HG03439 (cell line): ENCODE measurements at regions not wholly inside any gene's neighbourhood (a gene's known extent, or its start where the extent isn't known, plus 50 kb on each side); places are given as distances from the start of the nearest gene placed in this dataset.
"Not testable (repeated sequence)": the region's sequence is repeated elsewhere in the genome, so short reads cannot be mapped to it uniquely, and the experiment has no call there.

ENCODE experiments used
- ATAC-seq: cut with Tn5 transposase; IDR thresholded peaks from one replicate; pipeline ENCODE4 v1.9.1; 2021; ENCODE audit warnings: mild to moderate bottlenecking, moderate library complexity; ENCODE audit not compliant: unreplicated experiment

DNA sequence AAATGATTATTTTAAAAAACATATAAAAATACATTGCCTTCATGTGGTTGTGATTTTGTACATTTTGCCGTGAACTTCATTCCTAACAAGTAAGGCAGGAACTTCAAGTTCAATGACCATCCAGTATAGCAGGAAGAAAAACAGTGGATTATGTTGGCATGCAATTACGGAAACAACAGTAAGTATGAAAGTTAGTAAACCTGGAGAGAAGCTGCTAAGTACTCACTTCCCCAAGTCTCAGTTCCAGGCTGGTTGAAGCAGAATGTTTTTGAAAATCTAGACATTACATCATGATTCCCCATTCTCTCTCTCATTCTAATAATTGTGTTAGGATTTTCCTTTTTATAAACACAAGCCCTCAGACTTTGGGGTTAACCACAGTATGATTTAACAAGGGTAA lies 987.1 kb upstream of the KLHL29 start:
- no peak for ATAC-seq

DNA sequence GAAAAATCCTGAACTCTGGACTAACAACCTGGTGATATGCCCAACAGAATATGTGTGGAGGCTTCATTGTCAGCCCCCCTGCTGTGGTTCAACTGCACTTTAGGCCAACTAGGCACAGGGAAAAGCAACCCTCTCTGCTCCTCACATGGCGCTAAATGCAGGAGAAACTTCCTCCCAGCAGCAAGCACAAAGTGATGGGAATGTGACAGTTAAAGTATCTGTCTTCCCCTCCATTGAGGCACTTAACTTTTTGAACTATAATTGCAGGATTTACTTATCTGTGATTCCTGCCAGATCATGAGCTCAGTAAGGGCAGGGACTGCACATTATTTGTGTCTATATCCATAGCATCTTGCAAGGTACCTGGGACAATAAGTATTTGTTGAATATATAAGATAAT lies 981.2 kb upstream of the KLHL29 start:
- ATAC-seq, result no peak

DNA sequence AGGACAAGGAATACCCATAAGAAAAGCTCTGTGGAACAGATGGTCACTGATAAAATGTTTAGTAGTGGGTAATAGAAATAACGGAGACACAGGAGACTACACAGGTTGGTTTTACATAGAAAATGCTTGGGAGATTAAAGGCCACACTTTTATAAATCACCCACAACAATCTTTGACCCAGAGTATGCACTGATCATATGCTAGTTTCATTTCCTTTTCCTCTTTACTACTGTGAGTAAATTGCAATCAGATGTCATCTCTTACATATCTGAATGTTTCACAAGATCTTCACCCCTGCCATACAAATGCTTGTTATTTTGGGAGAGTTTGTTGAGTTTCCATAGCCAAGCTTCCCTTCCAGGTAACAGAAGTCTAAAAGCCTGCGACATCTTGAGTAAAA lies 978.4 kb upstream of the KLHL29 start:
- no peak for ATAC-seq

DNA sequence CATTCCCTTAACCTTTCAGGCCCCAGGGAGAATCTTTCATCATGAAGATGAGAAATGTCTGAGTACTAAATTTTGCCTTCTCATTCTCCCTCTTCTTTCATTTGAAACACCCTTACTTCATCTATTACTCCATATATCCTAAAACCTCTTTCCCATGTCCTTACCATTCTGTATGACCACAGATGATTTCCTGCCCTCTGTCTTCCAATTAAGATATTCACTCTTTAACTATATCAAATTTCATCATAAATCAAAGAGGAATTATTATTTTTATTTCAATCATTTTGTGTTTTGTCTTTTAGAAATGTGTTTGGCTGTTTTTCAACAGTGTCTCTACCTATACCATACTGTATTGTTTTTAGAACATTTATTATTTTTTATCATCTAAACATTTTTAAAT lies 964.9 kb upstream of the KLHL29 start:
- ATAC-seq, result no peak

DNA sequence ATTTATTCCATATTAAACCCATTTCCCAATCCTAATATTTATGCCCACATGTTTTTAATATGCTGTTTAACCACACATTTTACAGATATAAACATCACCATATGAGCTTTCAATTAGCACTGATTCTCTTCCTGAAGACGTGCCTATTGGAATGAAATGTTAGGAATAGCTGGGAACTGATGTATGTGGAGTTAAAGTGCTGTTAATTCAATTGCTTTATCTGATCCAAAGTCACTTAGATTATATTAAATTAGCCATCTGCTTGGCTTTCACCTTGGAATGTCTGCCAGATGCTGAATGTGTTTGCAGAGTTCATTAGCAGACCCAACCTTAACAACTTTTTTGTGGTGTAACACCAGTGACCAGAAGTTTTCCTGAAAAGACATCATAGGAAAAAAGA lies 942.9 kb upstream of the KLHL29 start:
- no peak for ATAC-seq

DNA sequence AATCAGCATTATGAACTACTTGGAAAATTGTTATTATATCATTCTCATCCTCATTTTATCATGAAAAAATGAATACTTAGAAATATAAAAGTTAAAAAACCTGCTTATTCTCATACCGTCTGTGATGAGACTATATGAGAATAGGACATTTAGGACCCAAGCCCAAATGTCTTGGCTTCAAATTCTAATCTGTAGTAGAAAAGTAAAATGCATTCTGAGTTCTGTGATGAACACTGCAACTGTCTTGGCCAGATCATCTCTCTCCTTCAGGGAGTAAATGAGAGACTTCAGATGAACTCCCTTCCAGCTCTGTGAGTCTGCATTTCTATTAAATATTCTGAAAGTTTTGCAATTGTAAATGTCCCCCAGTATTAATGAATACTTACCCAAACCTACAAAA lies 940.7 kb upstream of the KLHL29 start:
- no peak for ATAC-seq

DNA sequence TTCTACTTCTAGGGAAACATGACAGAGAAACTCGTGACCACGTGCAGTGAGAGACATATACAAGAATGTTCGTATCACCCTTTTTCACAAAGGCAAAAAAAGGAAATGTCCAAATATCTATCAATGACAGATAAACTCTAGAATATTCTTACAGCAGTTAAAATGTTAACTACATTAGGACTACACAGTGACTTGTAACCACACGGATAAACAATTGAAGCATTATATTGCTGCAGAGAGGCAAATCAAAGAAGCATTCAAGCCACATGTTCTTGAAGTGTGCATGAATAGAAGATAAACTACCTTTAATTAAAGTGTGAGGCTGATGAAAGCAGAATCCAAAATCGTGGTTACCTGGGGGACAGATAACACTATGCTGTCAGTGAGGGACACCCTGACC lies 935.3 kb upstream of the KLHL29 start:
- ATAC-seq, result no peak

DNA sequence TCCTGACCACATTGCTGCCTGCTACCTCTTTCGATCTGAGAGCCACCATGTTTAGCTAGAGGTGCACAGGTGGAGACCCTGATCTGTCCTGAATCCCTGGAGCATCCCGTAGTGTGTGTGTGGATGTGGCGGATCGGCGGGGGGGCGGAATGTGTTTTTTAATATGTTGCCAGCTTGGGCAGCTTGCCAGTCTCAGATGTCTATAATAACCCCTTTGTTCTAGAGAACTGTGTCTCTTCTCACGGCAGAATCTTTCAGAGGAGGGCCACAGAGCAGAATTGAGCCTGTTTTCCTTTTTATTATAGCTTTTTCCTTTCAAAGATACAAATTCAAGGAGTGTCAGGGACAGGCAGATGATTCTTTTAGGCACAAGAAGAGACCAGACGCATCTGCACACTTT lies 934.1 kb upstream of the KLHL29 start:
- no peak for ATAC-seq

DNA sequence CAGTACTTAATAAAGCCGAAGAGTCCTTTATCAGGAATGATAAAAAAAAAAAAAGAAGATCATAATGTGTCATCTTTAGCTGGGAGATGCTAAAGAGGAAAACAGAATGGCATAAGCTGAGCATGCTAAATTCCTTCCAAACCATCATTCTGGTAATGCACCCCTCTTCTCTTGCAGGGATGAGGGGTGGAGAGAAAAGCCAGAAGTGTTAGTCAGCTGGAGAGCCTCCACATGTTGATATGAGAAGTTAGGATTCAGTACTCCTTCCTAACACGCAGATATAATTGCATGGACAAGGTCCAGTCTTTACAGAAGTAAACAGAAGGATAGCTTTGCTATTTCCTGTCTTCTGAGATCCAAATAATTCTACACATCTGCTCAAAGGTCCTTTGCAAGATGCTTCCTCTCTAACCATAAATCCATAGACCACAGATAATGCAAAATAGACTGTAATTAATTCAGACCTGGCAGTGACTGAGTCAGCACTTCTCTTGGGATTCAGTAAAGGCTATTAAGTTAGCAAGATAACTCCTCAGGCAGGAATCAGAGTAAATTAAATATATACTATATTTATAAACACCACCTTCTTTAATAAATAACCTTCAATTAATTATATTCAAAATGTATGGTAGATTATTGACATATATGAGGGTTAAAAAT lies 930.0 kb upstream of the KLHL29 start:
- no peak for ATAC-seq

DNA sequence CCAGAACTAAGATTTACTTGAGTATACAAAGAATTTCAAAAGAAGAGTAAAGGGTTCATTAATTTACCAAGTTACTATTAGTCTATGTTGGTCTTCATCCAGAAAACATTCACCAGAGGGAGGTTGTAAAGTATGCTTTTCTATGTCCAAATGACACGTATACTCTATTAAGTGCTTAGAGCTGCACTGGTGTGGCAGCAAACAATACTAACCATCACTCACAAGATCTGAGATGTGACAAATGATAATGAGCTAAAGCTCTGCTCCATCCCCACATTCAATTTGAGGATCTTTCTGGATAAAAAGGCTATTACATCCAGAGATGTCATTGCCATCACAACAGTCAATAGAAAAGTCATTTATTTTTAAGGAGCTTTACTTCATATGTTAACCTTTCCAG lies 926.5 kb upstream of the KLHL29 start:
- no peak for ATAC-seq

DNA sequence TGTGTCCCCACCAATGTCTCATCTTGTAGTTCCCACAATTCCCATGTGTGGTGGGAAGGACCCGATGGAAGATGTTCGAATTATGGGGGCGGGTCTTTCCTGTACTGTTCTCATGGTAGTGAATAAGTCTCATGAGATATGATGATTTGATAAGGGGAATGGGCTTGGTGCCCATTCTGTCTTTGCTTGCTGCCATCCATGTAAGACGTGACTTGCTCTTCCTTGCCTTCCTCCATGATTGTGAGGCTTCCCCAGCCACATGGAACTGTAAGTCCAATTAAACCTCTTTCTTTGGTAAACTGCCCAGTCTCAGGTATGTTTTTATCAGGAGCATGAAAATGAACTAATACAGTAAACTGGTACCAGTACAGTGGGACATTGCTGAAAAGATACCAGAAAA lies 909.9 kb upstream of the KLHL29 start:
- ATAC-seq, result not testable (repeated sequence)

DNA sequence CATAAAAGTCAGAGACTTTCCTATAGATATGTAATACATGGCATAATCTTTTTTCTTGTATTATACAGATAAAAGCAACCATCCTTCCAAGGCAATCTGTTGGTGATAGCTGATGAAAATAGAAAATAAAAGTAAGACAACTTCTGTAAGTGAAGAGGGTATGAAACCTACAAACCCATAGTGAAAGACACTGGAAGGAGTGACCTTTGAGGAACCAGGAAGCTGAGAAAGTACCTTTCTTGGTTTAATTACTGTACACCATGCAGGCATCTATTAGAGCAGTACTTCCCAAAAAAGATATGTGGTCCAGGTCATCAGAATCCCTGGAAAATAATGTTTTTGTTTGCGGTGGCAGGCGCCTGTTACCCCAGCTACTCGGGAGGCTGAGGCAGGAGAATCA lies 906.6 kb upstream of the KLHL29 start:
- no peak for ATAC-seq

DNA sequence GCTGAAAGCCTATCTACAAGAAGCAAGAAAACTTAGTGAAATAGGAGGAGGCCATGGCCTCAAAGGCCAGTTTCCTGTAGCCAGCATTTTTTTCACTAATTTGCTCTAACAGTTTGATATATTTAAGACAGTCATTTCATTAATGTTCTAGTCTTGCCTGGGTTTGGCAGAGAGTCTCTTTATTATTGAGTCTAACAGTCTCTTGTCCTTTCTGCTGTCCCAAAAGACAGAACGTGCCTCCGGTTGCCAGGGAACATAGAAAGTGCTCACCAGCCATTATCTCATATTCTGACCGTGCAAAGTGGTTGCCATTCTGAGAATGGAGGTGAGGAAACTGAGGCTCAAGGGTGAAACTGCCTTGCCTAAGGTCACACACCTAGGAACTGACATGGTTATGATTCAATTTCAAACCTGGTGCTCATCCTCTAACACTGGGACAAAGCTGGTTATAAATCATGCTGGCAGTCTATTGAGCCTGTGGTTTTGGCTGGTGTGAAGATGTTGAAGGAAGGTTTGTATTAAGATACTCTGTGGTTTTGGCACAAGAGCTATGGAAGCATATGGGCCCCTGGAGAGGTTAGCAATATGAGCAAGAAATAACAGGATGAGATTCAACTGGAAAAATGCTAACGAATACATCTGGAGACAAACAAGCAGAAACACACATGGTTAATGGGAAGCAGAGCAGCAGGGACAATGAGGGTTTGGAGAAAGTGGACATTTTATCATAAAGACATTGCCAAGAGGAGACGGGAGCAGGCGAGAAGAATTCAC lies 903.3 kb upstream of the KLHL29 start:
- ATAC-seq, result no peak

DNA sequence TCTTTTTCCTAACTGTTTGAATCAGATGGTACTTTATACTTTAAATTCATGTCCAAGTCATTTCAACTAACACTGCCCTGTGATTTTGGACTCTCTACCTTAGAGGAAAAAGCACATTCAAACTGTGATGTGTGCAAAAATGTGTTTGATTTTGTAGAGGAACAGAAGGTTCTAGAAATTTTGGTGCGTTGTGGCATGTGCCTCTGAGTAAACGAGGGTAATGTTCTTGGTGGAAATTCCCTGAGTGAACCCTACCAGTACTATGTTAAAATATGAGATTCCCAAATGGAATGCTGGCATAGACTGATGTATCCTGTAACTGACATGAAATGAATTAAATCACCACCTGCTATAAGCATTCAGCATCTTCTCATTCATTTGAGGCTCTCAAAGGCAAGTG lies 901.9 kb upstream of the KLHL29 start:
- no peak for ATAC-seq

DNA sequence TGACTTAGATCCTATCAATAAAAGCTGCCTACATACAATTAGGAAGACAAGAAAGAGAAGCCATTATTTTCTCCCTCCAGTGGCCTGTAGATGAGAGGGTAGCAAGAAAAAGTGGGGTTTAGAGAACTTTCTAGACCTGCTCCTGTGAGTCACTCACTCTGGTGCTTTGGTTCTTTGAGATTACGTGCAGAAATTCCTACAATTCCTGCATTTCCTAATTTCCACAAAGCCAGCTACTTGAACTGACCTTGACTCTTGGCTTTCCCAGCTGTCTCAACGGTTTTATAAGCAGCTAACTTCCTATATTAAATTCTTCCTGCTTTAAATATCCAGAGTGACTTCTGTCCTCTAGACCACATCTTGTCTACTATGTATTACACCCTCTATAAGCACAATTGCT lies 899.5 kb upstream of the KLHL29 start:
- no peak for ATAC-seq

DNA sequence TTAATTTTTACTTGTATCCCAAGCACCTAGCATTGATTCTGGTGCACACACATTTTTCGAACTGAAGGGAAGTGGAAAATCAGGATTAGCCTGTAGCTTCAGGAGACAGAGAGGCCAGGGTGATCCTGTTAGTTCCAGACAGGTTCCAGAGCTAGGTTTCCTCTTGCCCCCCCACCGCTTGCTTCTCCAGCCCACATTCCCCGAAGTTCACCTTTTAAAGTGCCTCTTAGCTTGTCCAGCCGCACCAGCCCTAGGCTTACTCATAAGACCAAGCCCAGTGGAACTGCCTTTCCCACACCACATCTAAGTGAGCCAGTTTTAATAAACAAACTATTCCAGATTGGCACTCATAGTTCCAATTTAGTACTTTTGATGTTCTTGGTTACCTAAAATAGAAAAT lies 898.6 kb upstream of the KLHL29 start:
- ATAC-seq, result no peak

DNA sequence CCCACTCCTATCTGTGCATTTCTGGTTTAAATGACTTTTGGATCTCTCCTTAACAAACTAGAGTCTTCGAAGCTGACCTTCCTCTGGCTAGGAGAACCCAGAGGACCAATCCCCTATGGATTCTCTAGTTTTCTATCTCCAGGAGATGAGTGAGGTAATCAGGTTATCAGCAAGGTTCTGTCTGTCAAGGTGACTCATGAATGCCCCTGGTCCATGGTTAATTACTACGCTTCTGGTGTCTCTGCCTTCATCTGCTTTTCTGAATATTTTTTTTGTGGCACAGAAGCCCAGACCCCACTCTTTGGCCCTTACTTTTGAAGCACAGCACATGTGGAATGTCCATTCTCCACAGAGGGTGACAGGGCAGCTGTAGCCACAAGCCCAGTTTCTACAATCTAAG lies 897.9 kb upstream of the KLHL29 start:
- ATAC-seq, result no peak

DNA sequence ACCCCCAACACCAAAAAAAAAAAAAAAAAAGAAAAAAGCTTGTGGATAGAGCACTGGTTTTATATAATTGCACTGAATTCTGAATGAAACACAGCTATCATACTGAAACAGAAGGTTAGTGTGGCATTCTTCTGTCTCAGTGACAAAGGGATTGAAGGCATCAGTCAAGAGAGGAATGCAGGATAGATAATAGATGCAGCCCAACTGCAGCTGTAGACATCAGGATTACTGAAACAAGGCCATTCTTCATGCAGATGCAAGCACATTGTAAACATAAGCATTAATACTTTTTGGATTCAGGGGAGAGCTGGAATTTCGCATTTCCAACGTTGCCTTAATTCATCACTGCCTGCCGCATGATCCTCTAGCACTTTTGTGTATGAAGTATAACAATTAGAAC lies 897.4 kb upstream of the KLHL29 start:
- ATAC-seq, result no peak

DNA sequence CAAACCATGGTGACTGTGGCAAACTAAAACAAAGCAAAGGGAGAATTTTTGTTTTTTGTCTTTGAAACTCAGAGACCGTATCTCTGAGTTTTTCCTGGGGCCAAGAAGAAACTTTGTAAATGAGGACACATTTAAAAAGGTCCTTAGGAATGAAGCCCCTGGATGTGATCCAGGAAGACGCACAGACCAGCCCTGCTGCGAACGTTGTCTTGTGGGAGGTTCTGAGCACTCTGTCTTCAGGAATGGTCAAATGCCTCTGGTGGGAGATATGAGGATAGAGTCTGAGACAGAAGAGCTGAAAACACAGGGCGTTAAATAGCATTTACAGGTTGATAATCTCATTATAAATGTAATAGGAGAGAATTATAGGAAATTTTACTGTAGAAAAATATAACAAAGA lies 893.5 kb upstream of the KLHL29 start:
- ATAC-seq, result no peak

DNA sequence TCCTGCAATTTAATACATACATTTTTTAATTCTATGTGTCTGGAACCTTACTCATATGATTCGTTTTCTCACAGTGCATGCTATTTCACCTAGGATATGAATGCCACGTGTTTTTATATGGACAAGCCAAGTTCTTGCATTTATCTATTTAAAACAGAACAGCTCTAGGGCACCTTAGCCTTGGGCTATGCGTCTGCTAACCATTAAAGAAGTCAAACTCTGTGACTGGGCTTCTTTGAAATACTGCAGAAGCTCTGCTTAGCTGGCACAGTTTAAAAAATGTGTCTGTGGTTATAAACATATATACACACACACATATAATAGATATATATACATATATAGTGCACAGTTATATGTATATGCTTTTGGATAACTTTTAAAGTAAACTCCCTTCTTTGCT lies 890.8 kb upstream of the KLHL29 start:
- no peak for ATAC-seq

DNA sequence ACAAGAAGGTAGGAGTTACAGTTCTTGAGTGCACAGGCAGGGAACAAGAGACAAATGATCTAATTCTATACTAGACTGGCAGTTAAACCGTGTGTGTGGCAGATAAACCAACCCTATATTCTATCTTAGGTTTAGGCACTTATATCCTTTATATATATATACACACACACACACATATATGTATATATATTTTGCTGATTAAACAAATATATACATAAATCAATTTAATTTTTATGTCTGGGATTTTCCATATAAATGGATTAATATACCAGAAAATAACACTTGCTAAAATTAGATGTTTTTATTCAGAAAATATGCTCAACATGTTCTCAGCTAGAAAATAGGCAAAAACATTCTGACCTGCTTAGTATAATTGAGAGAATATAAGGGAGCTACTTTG lies 887.9 kb upstream of the KLHL29 start:
- ATAC-seq, result no peak

DNA sequence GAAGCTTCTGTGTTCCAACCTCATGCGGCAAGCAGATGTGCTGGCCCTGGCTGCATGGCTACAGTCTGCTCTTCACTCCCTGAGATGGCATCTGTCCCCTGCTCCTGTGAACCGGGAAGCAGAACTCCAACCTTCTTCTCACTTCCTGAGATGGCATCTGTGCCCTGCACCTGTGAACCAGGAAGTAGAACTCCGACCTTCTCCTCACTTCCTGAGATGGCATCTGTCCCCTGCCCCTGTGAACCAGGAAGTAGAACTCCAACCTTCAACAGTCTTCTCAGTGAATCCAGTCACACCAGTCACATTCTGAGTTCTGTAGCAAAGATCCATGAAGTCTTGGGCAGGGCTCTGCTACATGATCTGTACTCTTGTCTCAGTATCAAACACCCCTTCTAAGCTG lies 887.2 kb upstream of the KLHL29 start:
- no peak for ATAC-seq
